ENCODE measurements at regions not wholly inside any gene's neighbourhood (a gene's known extent, or its start where the extent isn't known, plus 50 kb on each side); places are given as distances from the start of the nearest gene placed in this dataset.

DNA sequence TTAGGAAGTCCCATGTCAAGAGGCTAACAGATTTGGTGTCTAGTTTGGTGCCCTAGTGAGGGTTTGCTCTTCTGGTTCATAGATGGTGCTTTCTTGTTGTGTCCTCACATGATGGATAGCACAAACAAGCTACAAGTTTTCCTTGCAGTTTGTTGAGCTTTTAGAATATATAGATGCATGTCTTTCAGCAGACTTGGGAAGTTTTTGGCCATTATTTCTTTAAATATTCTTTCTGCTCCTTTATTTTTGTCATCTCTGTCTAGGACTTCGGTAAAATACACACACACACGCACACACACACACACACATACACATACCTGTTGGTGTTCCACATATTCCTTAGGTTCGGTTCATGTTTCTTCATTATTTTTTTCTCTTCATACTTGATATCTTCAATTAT, 81.5 kb upstream of the TEX51 start:
- CTCF ChIA-PET = no interaction called here
- Histone ChIP-seq H3K27ac (no peak overlapping the region), H3K4me1 (no peaks in the 10 kb centered on the region), H3K9me3 (0 out of 3 replicates have a peak, but pooled peaks cover 7% of the 10 kb centered on the region), H3K4me2 (no peak overlapping the region), H3K4me3 (no peak overlapping the region)
- no peak for DNase-seq (ENCODE audit: low read depth in 1 of 2, low spot score in 1 of 2)
- POLR2A ChIA-PET = no interaction called here
- WGBS (ENCODE audit: missing lambda C conversion rate) = 2% methylated on average over 3 of the region's 3 CpGs
- no peak for ATAC-seq
- FAIRE-seq = no peak
- TF ChIP-seq MAZ (IDR thresholded peaks at IDR 0.05; ENCODE audit: borderline replicate concordance, low read depth, low read length) (no peak), GATA3 (IDR thresholded peaks at IDR 0.05; ENCODE audit: borderline replicate concordance) (no peak), NFE2L2 (conservative IDR thresholded peaks at IDR 0.05; ENCODE audit: low read length) (no peak), MAX (IDR thresholded peaks at IDR 0.05) (no peak), SMC3 (IDR thresholded peaks at IDR 0.05) (no peak), POLR2AphosphoS2 (conservative IDR thresholded peaks at IDR 0.05; ENCODE audit: low read length) (no peak), ZFP36 (IDR thresholded peaks at IDR 0.05; ENCODE audit: borderline replicate concordance, partially characterized antibody) (no peak), CEBPB (IDR thresholded peaks at IDR 0.05) (no peak), HOXB5 (CRISPR knock-in tag; IDR thresholded peaks at IDR 0.05) (no peak), EHF (CRISPR knock-in tag; IDR thresholded peaks at IDR 0.05) (no peak), PBX3 (IDR thresholded peaks at IDR 0.05) (no peak), KDM5A (IDR thresholded peaks at IDR 0.05) (no peak), HDAC2 (IDR thresholded peaks at IDR 0.05) (no peak), HEYL (CRISPR knock-in tag; IDR thresholded peaks at IDR 0.05) (no peak), ELK1 (IDR thresholded peaks at IDR 0.05; ENCODE audit: low read depth, low read length) (no peak), CTCF (IDR thresholded peaks at IDR 0.05) (no peak)
- TF ChIP-seq, protein P1, sequence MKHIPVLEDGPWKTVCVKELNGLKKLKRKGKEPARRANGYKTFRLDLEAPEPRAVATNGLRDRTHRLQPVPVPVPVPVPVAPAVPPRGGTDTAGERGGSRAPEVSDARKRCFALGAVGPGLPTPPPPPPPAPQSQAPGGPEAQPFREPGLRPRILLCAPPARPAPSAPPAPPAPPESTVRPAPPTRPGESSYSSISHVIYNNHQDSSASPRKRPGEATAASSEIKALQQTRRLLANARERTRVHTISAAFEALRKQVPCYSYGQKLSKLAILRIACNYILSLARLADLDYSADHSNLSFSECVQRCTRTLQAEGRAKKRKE (CRISPR knock-in tag; IDR thresholded peaks at IDR 0.05; ENCODE audit: low read depth) = no peak

DNA sequence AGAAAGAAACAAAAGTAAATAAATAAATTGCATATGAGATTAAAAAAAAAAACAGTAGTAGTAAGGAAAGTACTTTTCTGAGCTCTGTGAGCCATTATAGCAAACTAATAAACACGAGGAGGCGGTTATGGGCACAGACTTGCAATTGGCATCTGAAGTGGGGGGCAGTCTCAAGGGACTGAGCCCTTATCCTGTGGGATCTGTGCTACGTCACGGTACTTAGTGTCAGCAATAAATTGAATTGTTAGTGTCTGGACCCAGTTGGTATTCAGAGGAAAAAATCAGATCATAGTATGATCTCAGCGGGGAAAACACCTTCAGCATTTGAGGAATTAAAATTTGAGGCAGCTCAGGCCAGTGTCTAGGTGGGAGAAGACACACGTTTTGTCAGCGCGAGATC, 76.6 kb upstream of the TEX51 start:
- ChIA-PET POLR2A (no interaction called here), CTCF (no interaction called here)
- no peak for FAIRE-seq
- no peak overlapping the region for H3K27ac ChIP-seq
- H3K9me3 ChIP-seq = no peaks in the 10 kb centered on the region
- ATAC-seq = no peak
- H3K4me1 ChIP-seq = no peaks in the 10 kb centered on the region
- WGBS (ENCODE audit: missing lambda C conversion rate) = 36% methylated on average over 8 of the region's 8 CpGs
- no peak for DNase-seq (ENCODE audit: low read depth in 1 of 2, low spot score in 1 of 2)
- no peak for TF ChIP-seq ZC3H11A (IDR thresholded peaks at IDR 0.05)
- TF ChIP-seq, protein P1 (CRISPR knock-in tag; IDR thresholded peaks at IDR 0.05; ENCODE audit: low read depth) = no peak
- TF ChIP-seq JUN (IDR thresholded peaks at IDR 0.05) = no peak
- no peak overlapping the region for H3K4me3 ChIP-seq
- no peak overlapping the region for H3K4me2 ChIP-seq

DNA sequence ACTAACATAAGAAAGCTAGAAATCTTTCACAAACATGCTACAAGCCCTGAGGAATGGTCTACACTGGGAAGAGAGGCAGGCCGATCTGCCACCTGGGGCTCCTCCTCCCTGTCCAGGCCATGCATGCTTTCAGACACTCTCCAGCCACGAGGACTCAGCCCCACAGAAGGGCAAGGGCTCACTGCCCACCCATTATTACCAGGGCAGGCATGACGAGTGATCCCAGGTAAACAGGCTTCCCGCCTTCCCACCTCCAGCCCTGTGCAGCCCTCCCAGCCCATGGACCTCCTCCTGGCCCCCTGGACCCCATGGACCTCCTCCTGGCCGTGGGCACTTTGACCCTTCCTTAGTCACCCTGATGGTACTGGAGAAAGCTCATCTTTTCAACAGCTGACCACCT, 75.8 kb upstream of the TEX51 start:
- ATAC-seq (no peak), DNase-seq (ENCODE audit: low read depth in 1 of 2, low spot score in 1 of 2) (no peak), FAIRE-seq (no peak)
- POLR2A ChIA-PET = no interaction called here
- Histone ChIP-seq H3K9me3 (no peaks in the 10 kb centered on the region), H3K4me2 (no peak overlapping the region), H3K4me1 (no peaks in the 10 kb centered on the region), H3K27ac (no peak overlapping the region), H3K4me3 (no peak overlapping the region)
- 16% methylated on average over 2 of the region's 5 CpGs for WGBS (ENCODE audit: missing lambda C conversion rate)
- CTCF ChIA-PET = no interaction called here
- TF ChIP-seq, protein P2, sequence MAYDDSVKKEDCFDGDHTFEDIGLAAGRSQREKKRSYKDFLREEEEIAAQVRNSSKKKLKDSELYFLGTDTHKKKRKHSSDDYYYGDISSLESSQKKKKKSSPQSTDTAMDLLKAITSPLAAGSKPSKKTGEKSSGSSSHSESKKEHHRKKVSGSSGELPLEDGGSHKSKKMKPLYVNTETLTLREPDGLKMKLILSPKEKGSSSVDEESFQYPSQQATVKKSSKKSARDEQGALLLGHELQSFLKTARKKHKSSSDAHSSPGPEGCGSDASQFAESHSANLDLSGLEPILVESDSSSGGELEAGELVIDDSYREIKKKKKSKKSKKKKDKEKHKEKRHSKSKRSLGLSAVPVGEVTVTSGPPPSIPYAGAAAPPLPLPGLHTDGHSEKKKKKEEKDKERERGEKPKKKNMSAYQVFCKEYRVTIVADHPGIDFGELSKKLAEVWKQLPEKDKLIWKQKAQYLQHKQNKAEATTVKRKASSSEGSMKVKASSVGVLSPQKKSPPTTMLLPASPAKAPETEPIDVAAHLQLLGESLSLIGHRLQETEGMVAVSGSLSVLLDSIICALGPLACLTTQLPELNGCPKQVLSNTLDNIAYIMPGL (CRISPR knock-in tag; IDR thresholded peaks at IDR 0.05; ENCODE audit: borderline replicate concordance) = no peak
- TF ChIP-seq CTCF (IDR thresholded peaks at IDR 0.05) (no peak), MAFK (IDR thresholded peaks at IDR 0.05; ENCODE audit: partially characterized antibody) (no peak), HEYL (CRISPR knock-in tag; IDR thresholded peaks at IDR 0.05) (no peak)
